Hypothalamus (tissue), 51 donors: ENCODE measurements at regions not wholly inside any gene's neighbourhood (a gene's known extent, or its start where the extent isn't known, plus 50 kb on each side); places are given as distances from the start of the nearest gene placed in this dataset.
A peak's percentile ranks its signal among the peaks of the same experiment; 100 is the strongest.
"Not testable (repeated sequence)": the region's sequence is repeated elsewhere in the genome, so short reads cannot be mapped to it uniquely, and the experiment has no call there.

ENCODE experiments used
- DNase-seq, 51 donors: peaks; one replicate each; lab custom pipeline; 2025; lab: John Stamatoyannopoulos, UW

GRCh38 chr9:82488313-82489200, 500.0 kb downstream of the SPATA31D1 start:
- peak in 1 of 51 donors; percentile 4 for DNase-seq

GRCh38 chr9:82489201-82489821, 500.7 kb downstream of the SPATA31D1 start:
- peak in 1 of 51 donors; percentile 17 for DNase-seq

- no peak for DNase-seq
Observed at GRCh38 chr9:82490019-82490499, 501.5 kb downstream of the SPATA31D1 start.

- not testable (repeated sequence) for DNase-seq
Observed at GRCh38 chr9:82490821-82491220, 502.2 kb downstream of the SPATA31D1 start.

GRCh38 chr9:82491604-82492003, 503.0 kb downstream of the SPATA31D1 start:
- DNase-seq: no peak

GRCh38 chr9:82492274-82492673, 503.7 kb downstream of the SPATA31D1 start:
- DNase-seq: no peak

- DNase-seq: no peak
Observed at GRCh38 chr9:82495884-82496777, 507.6 kb downstream of the SPATA31D1 start.

GRCh38 chr9:82498541-82499317, 510.2 kb downstream of the SPATA31D1 start:
- DNase-seq: no peak

- no peak for DNase-seq
Observed at GRCh38 chr9:82499337-82499736, 510.8 kb downstream of the SPATA31D1 start.

GRCh38 chr9:82504620-82505019, 516.0 kb downstream of the SPATA31D1 start:
- DNase-seq: no peak

- DNase-seq: no peak
Observed at GRCh38 chr9:82511626-82512025, 523.1 kb downstream of the SPATA31D1 start.

GRCh38 chr9:82512728-82513127, 524.2 kb downstream of the SPATA31D1 start:
- no peak for DNase-seq

GRCh38 chr9:82513242-82513751, 524.7 kb downstream of the SPATA31D1 start:
- DNase-seq: no peak

- no peak for DNase-seq
Observed at GRCh38 chr9:82513976-82514735, 525.6 kb downstream of the SPATA31D1 start.

GRCh38 chr9:82518868-82519267, 530.3 kb downstream of the SPATA31D1 start:
- DNase-seq: no peak

GRCh38 chr9:82519332-82519731, 530.8 kb downstream of the SPATA31D1 start:
- DNase-seq: no peak

- no peak for DNase-seq
Observed at GRCh38 chr9:82524407-82524806, 535.8 kb downstream of the SPATA31D1 start.

GRCh38 chr9:82526577-82526976, 536.4 kb downstream of the RASEF start:
- peak in 1 of 51 donors; percentile 4 for DNase-seq

GRCh38 chr9:82531795-82532194, 531.1 kb downstream of the RASEF start:
- no peak for DNase-seq
